ENCODE measurements at regions not wholly inside any gene's neighbourhood (a gene's known extent, or its start where the extent isn't known, plus 50 kb on each side); places are given as distances from the start of the nearest gene placed in this dataset.

DNA sequence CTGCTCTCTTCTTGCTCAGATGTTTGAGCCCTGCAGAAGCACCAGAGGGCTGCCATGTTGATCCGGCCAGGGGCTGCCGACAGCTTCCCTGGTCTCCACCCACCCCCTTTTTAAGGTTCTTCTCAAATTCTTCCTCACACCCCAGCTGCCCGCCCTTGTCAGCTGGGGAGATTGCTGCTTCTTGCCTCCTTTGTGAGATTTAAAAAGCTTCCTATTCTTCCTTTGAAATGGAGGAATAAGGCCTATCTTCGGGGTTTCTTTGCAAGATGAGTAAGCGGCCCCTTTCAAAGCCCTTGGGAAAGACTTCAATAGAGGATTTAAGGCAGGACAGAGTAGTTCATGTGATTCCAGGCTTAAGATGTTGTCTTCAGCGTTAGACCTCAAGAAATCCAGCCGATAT lies 211.9 kb upstream of the SHH start:
- no peak overlapping the region for H3K4me3 ChIP-seq (ENCODE audit: low read depth, low read length)
- in situ Hi-C loops (cut with HindIII; ENCODE audit: low sequenced_read_pairs): no loop called here
- TF ChIP-seq, protein P1, sequence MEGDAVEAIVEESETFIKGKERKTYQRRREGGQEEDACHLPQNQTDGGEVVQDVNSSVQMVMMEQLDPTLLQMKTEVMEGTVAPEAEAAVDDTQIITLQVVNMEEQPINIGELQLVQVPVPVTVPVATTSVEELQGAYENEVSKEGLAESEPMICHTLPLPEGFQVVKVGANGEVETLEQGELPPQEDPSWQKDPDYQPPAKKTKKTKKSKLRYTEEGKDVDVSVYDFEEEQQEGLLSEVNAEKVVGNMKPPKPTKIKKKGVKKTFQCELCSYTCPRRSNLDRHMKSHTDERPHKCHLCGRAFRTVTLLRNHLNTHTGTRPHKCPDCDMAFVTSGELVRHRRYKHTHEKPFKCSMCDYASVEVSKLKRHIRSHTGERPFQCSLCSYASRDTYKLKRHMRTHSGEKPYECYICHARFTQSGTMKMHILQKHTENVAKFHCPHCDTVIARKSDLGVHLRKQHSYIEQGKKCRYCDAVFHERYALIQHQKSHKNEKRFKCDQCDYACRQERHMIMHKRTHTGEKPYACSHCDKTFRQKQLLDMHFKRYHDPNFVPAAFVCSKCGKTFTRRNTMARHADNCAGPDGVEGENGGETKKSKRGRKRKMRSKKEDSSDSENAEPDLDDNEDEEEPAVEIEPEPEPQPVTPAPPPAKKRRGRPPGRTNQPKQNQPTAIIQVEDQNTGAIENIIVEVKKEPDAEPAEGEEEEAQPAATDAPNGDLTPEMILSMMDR (IDR thresholded peaks at IDR 0.05; ENCODE audit: low read depth, low read length, missing control alignments): no peak
- DNase-seq (ENCODE audit: low read depth): no peak

DNA sequence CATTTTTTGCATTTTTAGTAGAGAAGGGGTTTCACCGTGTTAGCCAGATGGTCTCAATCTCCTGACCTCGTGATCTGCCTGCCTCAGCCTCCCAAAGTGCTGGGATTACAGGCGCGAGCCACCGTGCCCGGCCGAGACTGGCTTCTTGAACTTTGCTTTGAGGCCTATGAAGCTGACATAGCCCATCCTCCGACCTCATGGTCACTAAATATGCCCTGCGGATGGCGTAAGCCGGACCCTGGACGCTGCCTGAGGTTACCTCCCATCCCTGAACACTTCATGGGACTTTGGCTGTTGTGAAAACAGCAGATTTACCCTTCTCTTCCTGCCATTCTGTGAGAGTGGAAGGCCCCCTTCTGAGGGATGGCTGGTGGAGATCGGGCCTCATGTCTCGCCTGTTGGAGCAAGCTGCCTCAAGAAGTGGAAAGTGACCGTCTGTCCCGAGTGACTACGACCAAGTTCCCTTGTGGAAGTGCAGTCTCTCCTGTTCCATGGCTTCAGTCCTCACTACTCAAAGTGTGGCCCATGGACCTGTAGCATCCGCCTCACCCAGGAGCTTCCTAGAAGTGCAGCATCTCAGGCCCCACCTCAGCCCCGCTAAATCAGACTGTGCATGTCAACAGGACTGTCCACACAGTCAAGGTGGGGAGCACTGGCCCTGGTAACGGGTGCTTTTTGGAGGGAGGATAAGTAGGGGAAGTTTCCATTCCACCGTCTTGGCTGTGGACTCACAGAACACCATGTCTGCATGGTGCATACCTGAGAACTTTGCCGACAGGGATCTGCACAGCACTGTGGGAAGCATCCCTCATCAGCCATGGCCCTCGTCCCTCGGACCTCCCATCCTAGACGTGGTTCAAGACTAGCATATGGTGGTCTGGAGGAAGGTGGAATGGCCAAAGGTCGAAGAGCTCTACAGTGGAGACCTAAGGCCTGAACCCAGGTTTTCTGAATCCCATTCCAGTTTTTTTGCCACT lies 210.5 kb upstream of the SHH start:
- TF ChIP-seq, protein P1 (IDR thresholded peaks at IDR 0.05; ENCODE audit: low read depth, low read length, missing control alignments): no peak
- H3K4me3 ChIP-seq (ENCODE audit: low read depth, low read length): no peak overlapping the region
- no peak for DNase-seq (ENCODE audit: low read depth)
- in situ Hi-C loops (cut with HindIII; ENCODE audit: low sequenced_read_pairs): no loop called here

DNA sequence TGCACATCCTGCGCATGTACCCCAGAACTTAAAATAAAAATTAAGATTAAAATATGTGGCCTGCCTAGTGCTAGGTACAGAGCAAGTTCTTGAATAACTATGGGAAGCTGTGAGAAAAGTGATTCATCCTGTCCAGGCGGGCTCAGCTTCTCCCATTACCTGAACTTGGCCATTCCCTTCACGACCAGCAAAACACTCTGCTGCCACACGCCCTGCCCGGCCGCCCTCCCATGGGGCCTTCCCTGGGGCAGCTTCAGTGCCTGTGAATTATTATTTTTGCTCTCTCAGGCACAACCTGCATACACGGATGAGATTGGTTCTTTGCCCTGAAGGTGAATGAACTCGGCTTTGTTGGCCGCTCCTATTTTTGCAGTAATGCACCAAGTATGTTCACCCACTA lies 209.2 kb upstream of the SHH start:
- TF ChIP-seq, protein P1 (IDR thresholded peaks at IDR 0.05; ENCODE audit: low read depth, low read length, missing control alignments): no peak
- H3K4me3 ChIP-seq (ENCODE audit: low read depth, low read length): no peak overlapping the region
- no peak for DNase-seq (ENCODE audit: low read depth)
- in situ Hi-C loops (cut with HindIII; ENCODE audit: low sequenced_read_pairs): no loop called here

DNA sequence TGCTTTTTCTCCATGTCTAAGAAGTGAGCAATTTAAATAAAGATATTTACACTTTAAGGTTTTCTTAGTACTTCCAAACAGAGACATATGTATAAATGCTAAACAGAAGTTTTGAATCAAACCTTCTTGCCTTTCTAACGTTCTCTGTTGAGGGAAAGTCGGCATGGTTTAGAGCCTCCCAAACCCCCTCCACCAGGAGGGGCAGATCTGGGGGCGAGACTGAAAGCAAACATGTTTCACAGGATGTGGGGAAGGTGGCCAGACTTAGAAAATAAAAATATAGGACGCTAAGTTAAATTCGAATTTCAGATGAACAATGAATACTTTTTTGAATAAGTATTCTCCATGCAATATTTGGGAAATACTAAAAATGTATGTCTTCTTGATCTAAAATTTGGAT lies 208.3 kb upstream of the SHH start:
- in situ Hi-C loops (cut with HindIII; ENCODE audit: low sequenced_read_pairs): no loop called here
- DNase-seq (ENCODE audit: low read depth): no peak
- no peak overlapping the region for H3K4me3 ChIP-seq (ENCODE audit: low read depth, low read length)
- TF ChIP-seq, protein P1 (IDR thresholded peaks at IDR 0.05; ENCODE audit: low read depth, low read length, missing control alignments): no peak

DNA sequence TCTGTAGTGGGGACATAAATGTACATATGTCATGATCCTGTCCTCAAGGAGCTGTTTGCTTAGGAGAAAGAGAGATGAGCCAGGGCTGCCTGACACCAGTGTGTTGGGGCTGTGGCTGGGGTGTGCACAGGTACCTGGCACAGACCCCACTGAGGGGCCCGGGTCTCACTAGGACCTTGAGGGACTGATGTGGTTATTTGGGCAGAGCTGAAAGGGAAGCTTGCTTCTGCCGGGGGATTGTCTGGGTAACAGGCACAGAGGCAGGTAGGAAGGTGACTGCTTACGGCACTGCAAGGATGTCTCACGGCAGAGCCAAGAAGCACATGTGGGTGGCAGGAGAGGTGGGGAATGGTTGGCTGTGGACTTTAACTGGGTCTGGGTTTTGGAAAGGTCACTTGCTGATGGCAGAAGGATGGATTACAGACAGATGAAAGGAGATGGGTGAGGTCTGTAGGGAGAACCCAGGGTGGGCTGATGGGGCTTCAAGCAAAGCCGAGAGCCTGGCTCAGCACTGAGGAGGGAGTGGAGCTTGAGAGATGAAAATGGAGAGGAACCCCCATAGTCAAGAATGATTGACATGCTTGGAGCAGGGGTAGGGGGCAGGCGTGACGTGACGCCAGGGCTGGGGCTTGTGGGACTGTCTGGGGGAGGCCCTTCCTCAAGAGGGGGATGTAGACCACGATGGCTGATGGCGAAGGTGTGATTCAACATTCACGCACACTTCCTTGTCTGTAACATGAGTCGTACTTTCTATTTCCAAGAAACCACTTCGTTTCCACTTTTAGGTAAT lies 207.7 kb upstream of the SHH start:
- no peak for DNase-seq (ENCODE audit: low read depth)
- TF ChIP-seq, protein P1 (IDR thresholded peaks at IDR 0.05; ENCODE audit: low read depth, low read length, missing control alignments): no peak
- H3K4me3 ChIP-seq (ENCODE audit: low read depth, low read length): no peak overlapping the region
- in situ Hi-C loops (cut with HindIII; ENCODE audit: low sequenced_read_pairs): no loop called here

DNA sequence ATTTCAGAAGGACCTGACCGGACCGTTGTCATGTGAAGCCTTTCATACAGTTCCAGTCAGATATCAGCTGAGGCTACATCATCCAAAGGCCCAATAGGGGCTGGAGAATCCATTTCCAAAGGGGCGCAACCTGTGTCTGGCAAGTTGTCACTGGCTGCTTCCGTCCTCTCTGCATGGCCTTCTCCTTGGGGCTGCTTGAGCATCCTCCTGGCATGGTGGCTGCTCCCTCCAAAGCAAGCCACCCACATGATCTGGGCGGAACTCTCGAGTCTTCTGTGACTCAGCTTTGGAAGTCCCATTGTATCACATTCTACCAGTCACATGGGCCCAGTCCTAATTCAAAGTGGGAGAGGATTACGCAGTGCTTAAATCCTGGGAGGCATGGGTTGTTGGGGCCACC lies 207.0 kb upstream of the SHH start:
- TF ChIP-seq, protein P1 (IDR thresholded peaks at IDR 0.05; ENCODE audit: low read depth, low read length, missing control alignments): no peak
- H3K4me3 ChIP-seq (ENCODE audit: low read depth, low read length): no peak overlapping the region
- DNase-seq (ENCODE audit: low read depth): no peak
- in situ Hi-C loops (cut with HindIII; ENCODE audit: low sequenced_read_pairs): no loop called here

Measured in astrocyte of the cerebellum (primary cell).